ENCODE measurements at regions not wholly inside any gene's neighbourhood (a gene's known extent, or its start where the extent isn't known, plus 50 kb on each side); places are given as distances from the start of the nearest gene placed in this dataset.

GRCh38 chr10:94186722-94187121, 176.0 kb downstream of the NOC3L start:
- no peaks in the 10 kb centered on the region for H3K9me3 ChIP-seq (replicated peaks in 1 of 2; ENCODE audit: control insufficient read depth in 1 of 2, insufficient read depth in 1 of 2, low read length in 2 of 2)
- H3K27ac ChIP-seq (ENCODE audit: low read depth in 1 of 2, low read length in 2 of 2), result no peak overlapping the region
- no peaks in the 10 kb centered on the region for H3K4me1 ChIP-seq (ENCODE audit: control insufficient read depth in 1 of 2, insufficient read depth in 2 of 2, low read length in 2 of 2)
- no peak for TF ChIP-seq CTCF (IDR thresholded peaks at IDR 0.05)
- H3K4me2 ChIP-seq (replicated peaks; ENCODE audit: extremely low read depth, low read length, poor library complexity, severe bottlenecking), result no peak overlapping the region
- no peak overlapping the region for H3K9ac ChIP-seq (ENCODE audit: insufficient read depth, low read length, poor library complexity, severe bottlenecking)
- Mint-ChIP-seq H3K27ac (no peak overlapping the region), H3K27me3 (ENCODE audit: low read depth in 3 of 3) (peaks cover 0 to 6% (median 0%) of the 10 kb centered on the region in 3 donors), H3K36me3 (no peaks in the 10 kb centered on the region), H3K4me1 (no peaks in the 10 kb centered on the region), H3K9me3 (peaks cover 0 to 6% (median 3%) of the 10 kb centered on the region in 7 donors), H3K4me3 (no peak overlapping the region)
- intact Hi-C loops (cut with micrococcal nuclease), result no loop called here
- H3K36me3 ChIP-seq (replicated peaks in 1 of 2; ENCODE audit: control insufficient read depth in 1 of 2, insufficient read depth in 2 of 2, low read length in 2 of 2), result no peaks in the 10 kb centered on the region
- no peak overlapping the region for H3K4me3 ChIP-seq (replicated peaks in 1 of 3; ENCODE audit: low read depth in 2 of 3, low read length in 3 of 3)
- no peaks in the 10 kb centered on the region for H4K20me1 ChIP-seq (ENCODE audit: insufficient read depth, low read length)
- no peaks in the 10 kb centered on the region for H3K27me3 ChIP-seq (ENCODE audit: control insufficient read depth in 2 of 2, insufficient read depth in 2 of 2, low read length in 2 of 2)
- H3K79me2 ChIP-seq (ENCODE audit: insufficient read depth, low read length), result no peaks in the 10 kb centered on the region
- no peak overlapping the region for H2AFZ ChIP-seq (ENCODE audit: insufficient read depth, low read depth, low read length, poor library complexity, severe bottlenecking)
- DNase-seq, result no peak
- WGBS (ENCODE audit: insufficient coverage), result no CpG with 5 or more reads among the region's 2 CpGs

- Histone ChIP-seq H2AFZ (ENCODE audit: insufficient read depth, low read depth, low read length, poor library complexity, severe bottlenecking) (no peak overlapping the region), H3K9me3 (replicated peaks in 1 of 2; ENCODE audit: control insufficient read depth in 1 of 2, insufficient read depth in 1 of 2, low read length in 2 of 2) (no peaks in the 10 kb centered on the region), H3K9ac (ENCODE audit: insufficient read depth, low read length, poor library complexity, severe bottlenecking) (no peak overlapping the region), H3K36me3 (replicated peaks in 1 of 2; ENCODE audit: control insufficient read depth in 1 of 2, insufficient read depth in 2 of 2, low read length in 2 of 2) (no peaks in the 10 kb centered on the region), H3K27ac (ENCODE audit: low read depth in 1 of 2, low read length in 2 of 2) (no peak overlapping the region), H3K27me3 (ENCODE audit: control insufficient read depth in 2 of 2, insufficient read depth in 2 of 2, low read length in 2 of 2) (peaks cover 0 to 2% of the 10 kb centered on the region in 2 donors), H4K20me1 (ENCODE audit: insufficient read depth, low read length) (no peaks in the 10 kb centered on the region), H3K79me2 (ENCODE audit: insufficient read depth, low read length) (no peaks in the 10 kb centered on the region), H3K4me1 (ENCODE audit: control insufficient read depth in 1 of 2, insufficient read depth in 2 of 2, low read length in 2 of 2) (no peaks in the 10 kb centered on the region), H3K4me3 (replicated peaks in 1 of 3; ENCODE audit: low read depth in 2 of 3, low read length in 3 of 3) (no peak overlapping the region), H3K4me2 (replicated peaks; ENCODE audit: extremely low read depth, low read length, poor library complexity, severe bottlenecking) (no peak overlapping the region)
- intact Hi-C loops (cut with micrococcal nuclease), result no loop called here
- peaks cover 1 to 10% (median 3%) of the 10 kb centered on the region in 3 donors for H3K27me3 Mint-ChIP-seq (ENCODE audit: low read depth in 3 of 3)
- peaks cover 0 to 6% (median 3%) of the 10 kb centered on the region in 7 donors for H3K9me3 Mint-ChIP-seq
- no peak for DNase-seq
- no peaks in the 10 kb centered on the region for H3K36me3 Mint-ChIP-seq
- TF ChIP-seq CTCF (IDR thresholded peaks at IDR 0.05), result no peak
- H3K4me1 Mint-ChIP-seq, result no peaks in the 10 kb centered on the region
- H3K27ac Mint-ChIP-seq, result no peak overlapping the region
- no peak overlapping the region for H3K4me3 Mint-ChIP-seq
- WGBS (ENCODE audit: insufficient coverage), result no CpG with 5 or more reads among the region's 3 CpGs
Observed at GRCh38 chr10:94192333-94192732, 170.4 kb downstream of the NOC3L start.

All from CD14-positive monocyte (primary cell).